ENCODE measurements at regions not wholly inside any gene's neighbourhood (a gene's known extent, or its start where the extent isn't known, plus 50 kb on each side); places are given as distances from the start of the nearest gene placed in this dataset.

GRCh38 chr4:59393780-59394179 lies 1806.3 kb upstream of the ADGRL3 start:
- Histone ChIP-seq H3K27me3 (ENCODE audit: control insufficient read depth in 1 of 2, insufficient read depth in 2 of 2, low read length in 2 of 2) (no peaks in the 10 kb centered on the region), H2AFZ (ENCODE audit: low read length) (no peak overlapping the region), H3K4me2 (ENCODE audit: low read depth, low read length) (no peak overlapping the region), H3K9me3 (ENCODE audit: low read length) (no peaks in the 10 kb centered on the region), H3K27ac (ENCODE audit: extremely low read length, insufficient read depth, low read length) (no peak overlapping the region), H3K79me2 (ENCODE audit: insufficient read depth, low read length) (no peaks in the 10 kb centered on the region), H3K36me3 (replicated peaks in 1 of 2; ENCODE audit: control insufficient read depth in 1 of 2, insufficient read depth in 2 of 2, low read length in 2 of 2) (no peaks in the 10 kb centered on the region), H3K9ac (ENCODE audit: insufficient read depth, low read depth, low read length) (no peak overlapping the region), H3K4me1 (ENCODE audit: insufficient read depth, low read length) (no peaks in the 10 kb centered on the region), H4K20me1 (ENCODE audit: insufficient read depth, low read length) (no peaks in the 10 kb centered on the region), H3K4me3 (replicated peaks in 1 of 3; ENCODE audit: insufficient read depth in 1 of 3, low read depth in 2 of 3, low read length in 3 of 3) (no peak overlapping the region)
- 0% methylated on average over 1 of the region's 5 CpGs for WGBS (ENCODE audit: low lambda C conversion rate)
- TF ChIP-seq ATRX (CRISPR knock-in tag; IDR thresholded peaks at IDR 0.05; ENCODE audit: borderline replicate concordance) (no peak), BATF2 (CRISPR knock-in tag; IDR thresholded peaks at IDR 0.05) (no peak), ZFP90 (CRISPR knock-in tag; IDR thresholded peaks at IDR 0.05; ENCODE audit: borderline replicate concordance) (no peak), FIP1L1 (IDR thresholded peaks at IDR 0.05; ENCODE audit: borderline replicate concordance, insufficient read depth, low read depth, low read length) (no peak), ZNF530 (CRISPR knock-in tag; IDR thresholded peaks at IDR 0.05; ENCODE audit: low read depth) (no peak), BCL6 (CRISPR knock-in tag; IDR thresholded peaks at IDR 0.05) (no peak), ZNF44 (CRISPR knock-in tag; IDR thresholded peaks at IDR 0.05) (no peak), REXO4 (CRISPR knock-in tag; IDR thresholded peaks at IDR 0.05; ENCODE audit: borderline replicate concordance) (no peak), SOX13 (IDR thresholded peaks at IDR 0.05) (no peak), SOX13 (CRISPR knock-in tag; conservative IDR thresholded peaks at IDR 0.05 in 1 of 2, IDR thresholded peaks at IDR 0.05 in 1 of 2) (no peak), GATAD2A (CRISPR knock-in tag; IDR thresholded peaks at IDR 0.05) (no peak), CBX1 (IDR thresholded peaks at IDR 0.05; ENCODE audit: low read depth) (no peak), PHF20 (CRISPR knock-in tag; IDR thresholded peaks at IDR 0.05) (no peak), IKZF1 (IDR thresholded peaks at IDR 0.05) (no peak), HOXA9 (CRISPR knock-in tag; IDR thresholded peaks at IDR 0.05; ENCODE audit: borderline replicate concordance) (no peak), NPAS2 (CRISPR knock-in tag; IDR thresholded peaks at IDR 0.05; ENCODE audit: borderline replicate concordance) (no peak)
- TF ChIP-seq, protein P1, sequence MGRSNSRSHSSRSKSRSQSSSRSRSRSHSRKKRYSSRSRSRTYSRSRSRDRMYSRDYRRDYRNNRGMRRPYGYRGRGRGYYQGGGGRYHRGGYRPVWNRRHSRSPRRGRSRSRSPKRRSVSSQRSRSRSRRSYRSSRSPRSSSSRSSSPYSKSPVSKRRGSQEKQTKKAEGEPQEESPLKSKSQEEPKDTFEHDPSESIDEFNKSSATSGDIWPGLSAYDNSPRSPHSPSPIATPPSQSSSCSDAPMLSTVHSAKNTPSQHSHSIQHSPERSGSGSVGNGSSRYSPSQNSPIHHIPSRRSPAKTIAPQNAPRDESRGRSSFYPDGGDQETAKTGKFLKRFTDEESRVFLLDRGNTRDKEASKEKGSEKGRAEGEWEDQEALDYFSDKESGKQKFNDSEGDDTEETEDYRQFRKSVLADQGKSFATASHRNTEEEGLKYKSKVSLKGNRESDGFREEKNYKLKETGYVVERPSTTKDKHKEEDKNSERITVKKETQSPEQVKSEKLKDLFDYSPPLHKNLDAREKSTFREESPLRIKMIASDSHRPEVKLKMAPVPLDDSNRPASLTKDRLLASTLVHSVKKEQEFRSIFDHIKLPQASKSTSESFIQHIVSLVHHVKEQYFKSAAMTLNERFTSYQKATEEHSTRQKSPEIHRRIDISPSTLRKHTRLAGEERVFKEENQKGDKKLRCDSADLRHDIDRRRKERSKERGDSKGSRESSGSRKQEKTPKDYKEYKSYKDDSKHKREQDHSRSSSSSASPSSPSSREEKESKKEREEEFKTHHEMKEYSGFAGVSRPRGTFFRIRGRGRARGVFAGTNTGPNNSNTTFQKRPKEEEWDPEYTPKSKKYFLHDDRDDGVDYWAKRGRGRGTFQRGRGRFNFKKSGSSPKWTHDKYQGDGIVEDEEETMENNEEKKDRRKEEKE (IDR thresholded peaks at IDR 0.05) = no peak
- ATAC-seq = no peak
- no peak for DNase-seq (ENCODE audit: low spot score)
- in situ Hi-C loops (cut with HindIII; ENCODE audit: extremely low pct_ligation_motif_present, low pct_unique_long_range_greater_than_20kb) = no loop called here
- ChIA-PET POLR2A (no interaction called here), CTCF (ENCODE audit: low intra/inter-chr PET ratio, low total read pairs) (no interaction called here)
- BruUV-seq (replicated peaks) = no TSS peak
- intact Hi-C loops (cut with micrococcal nuclease; ENCODE audit: unreplicated experiment) = no loop called here
- no peak for FAIRE-seq
